ENCODE measurements at regions not wholly inside any gene's neighbourhood (a gene's known extent, or its start where the extent isn't known, plus 50 kb on each side); places are given as distances from the start of the nearest gene placed in this dataset.

DNA sequence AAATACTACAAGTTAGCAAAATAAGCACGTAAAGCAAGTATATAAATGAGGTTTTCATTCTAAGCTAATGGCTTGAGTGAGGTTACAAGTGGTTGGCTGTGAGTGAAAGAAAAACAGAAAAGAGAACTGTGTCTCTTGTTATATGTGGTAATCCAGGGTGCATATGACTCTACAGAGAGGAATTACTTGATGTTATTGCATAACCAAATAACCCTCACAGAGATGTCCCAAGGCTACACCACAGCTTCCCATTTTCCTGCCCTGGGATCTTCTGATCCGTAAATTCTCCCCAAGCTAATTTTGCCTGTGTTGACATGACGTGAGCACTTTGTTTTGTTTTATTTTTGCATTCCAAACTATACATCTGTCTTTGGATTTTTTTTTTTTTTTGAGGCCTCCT is 470.0 kb upstream of the INTU start:
- DNase-seq (ENCODE audit: low spot score) (no peak), ATAC-seq (peak; percentile 98)
- intact Hi-C loops (cut with DNase I), result no loop called here

DNA sequence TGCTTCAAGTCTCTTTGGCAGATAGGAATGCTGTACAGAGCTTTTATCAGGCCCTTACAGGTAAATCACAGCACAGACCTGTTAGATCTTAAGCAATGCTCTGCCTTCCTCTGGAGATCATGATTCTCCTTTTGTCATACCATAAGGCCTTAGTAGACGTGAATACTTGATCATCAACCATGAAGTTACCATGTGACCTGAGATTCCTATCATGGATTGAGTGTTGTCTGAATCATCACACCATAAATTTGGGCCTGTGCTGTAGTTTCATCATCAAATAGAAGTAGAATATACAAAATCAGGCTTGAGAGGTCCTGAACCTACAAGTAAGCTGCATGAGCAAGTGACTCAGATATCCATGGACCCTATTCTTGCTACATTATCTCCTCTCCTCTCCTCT is 466.8 kb upstream of the INTU start:
- intact Hi-C loops (cut with DNase I), result no loop called here
- no peak for DNase-seq (ENCODE audit: low spot score)

DNA sequence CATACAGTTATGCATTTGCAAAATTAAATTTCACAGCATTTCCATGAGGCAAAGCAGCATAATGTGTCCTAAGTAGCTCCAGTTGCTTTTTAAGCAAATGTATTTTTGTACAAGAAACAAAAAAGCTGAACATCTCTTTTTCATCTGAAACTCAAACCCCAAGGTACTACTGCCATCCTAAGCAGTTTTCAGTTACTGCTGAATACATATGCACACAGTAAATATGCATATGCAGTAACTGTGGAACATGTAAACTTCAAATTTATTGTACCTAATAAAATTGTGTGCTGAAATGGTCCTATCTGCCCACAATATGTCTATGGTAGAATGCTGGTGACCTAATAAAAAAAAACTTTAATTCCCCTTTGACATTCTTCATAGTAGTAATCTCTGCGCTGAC is 458.6 kb upstream of the INTU start:
- ATAC-seq, result no peak
- DNase-seq (ENCODE audit: low spot score), result no peak

More for the DNA sequence above, 466.8 kb upstream of the INTU start:
- no peak for ATAC-seq

DNA sequence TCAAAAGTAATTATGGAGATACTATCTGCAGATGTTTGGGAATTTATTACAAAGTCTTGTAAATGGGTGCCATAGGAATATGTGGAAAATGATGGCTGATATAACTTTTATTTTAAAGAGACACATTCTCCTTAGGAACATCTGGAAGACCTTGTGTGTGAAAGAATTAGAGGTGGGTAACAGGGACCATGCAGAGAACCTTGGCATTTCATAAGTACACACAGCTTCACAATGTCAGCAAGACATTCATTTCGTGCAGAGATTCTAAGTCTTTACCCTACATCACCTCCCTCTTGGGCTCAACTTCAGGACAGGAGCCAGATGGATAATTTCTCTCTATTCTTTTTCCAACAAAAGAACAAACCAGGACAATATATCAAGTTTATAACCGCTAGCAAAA is 458.1 kb upstream of the INTU start:
- no peak for DNase-seq (ENCODE audit: low spot score)
- intact Hi-C loops (cut with DNase I), result no loop called here
- ATAC-seq, result no peak

More for the DNA sequence above, 458.6 kb upstream of the INTU start:
- intact Hi-C loops (cut with DNase I), result no loop called here

DNA sequence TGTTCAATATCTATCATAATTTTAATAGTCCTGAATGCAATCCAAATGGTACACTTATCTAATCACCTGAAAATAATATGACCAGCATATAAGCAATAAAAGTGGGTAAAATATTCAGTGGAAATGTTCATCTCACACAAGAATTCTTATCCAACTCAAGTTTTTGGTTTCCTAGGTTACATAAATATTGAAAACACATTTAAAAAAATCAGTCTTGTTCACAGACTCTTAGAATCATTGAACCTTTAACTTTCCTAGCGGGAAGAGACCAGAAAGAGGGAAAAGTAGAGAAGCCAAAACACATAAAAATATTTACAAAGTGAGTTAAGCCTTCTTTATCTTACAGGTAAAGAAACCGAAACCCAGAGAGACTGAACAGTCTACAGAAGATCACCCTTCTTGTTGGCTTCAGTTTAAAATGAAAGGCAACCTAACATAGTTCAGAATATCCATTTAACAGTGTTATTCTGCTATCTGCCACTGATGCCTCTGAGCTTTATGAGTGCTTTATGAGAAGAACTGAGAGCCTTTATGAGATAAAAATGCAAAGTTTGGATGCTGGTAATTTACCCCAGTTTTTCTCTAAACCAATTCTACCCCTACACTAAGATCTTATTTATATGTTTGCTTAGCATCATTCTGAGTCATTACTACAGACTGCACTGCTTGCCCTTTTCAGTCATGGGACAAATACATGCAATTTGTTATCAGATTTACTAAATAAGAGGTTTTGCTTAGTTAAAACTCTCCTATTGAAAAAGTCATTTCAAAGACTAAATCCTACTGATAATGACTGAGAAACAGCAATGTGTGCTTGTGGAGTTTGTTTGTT is 453.3 kb upstream of the INTU start:
- no peak for DNase-seq (ENCODE audit: low spot score)
- intact Hi-C loops (cut with DNase I), result no loop called here
- no peak for ATAC-seq

DNA sequence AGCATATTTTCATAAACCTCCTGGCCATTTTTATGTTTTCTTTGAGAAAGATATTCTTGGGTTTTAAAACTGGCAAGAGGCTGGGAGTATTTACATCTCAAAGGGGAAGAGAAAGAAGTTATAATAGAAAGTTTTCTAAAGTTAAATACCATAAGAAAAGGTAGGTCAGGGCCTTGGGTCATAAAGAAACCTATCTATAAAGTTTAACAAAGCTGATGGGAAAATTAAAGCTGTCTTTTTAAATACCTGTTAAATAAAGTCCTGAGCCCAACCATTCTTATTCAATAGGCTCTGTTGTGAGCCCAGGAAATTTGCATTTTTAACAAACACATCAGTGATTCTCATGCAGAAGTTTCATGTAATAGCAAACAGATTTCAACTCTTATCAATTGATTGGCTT is 451.8 kb upstream of the INTU start:
- intact Hi-C loops (cut with DNase I), result no loop called here
- ATAC-seq (no peak), DNase-seq (ENCODE audit: low spot score) (no peak)

DNA sequence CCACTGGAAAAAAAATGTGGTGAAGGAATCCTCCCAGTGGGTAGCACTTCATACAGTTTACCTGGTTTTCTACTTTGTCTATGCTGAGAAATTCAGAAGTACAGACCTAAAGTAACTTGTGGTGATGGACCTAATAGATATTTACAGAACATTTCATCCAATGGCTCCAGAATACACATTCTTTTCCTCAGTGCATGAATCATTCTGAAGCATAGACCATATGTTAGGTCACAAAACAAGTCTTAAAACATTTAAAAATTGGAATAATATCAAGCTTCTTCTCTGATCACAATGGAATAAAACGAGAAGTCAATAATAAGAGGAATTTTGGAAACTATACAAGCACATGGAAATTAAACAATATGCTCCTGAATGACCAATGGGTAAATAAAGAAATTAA is 450.1 kb upstream of the INTU start:
- DNase-seq (ENCODE audit: low spot score) (no peak), ATAC-seq (no peak)
- intact Hi-C loops (cut with DNase I), result no loop called here

DNA sequence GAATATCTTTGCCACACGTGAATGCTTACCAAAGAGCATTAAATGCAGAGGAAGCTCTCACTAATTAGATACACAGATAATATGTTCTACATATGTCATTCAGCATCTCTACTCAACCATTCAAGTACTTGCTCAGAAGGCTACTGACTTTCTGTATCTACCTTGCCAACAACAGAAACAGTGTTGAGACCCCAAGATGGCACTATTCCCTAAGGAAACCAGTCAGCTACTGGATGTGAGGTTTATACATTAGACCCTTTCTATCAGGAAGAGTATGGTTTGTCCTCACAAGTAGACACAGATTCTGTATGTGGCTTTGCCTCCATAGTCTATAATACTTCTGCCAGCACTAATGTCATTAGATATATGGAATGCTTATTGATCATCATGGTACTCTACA is 443.9 kb upstream of the INTU start:
- DNase-seq (ENCODE audit: low spot score) (no peak), ATAC-seq (peak; percentile 45)
- intact Hi-C loops (cut with DNase I), result no loop called here

DNA sequence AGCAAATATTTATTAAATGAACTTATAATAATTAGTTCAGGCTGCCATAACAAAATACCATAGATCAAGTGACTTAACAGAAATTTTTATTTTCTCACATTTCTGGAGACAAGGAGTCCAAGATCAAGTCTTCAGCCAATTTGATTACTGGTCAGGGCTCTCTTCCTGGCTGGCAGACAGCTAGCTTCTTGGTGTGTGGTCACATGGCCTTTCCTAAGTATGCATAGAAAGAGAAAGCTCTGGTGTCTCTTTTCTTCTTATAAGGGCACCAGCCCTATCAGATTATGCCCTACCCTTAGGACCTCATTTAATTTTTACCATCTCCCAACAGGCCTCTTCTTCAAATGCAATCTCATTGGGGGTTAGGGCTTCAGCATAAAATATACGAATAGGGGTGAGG is 438.5 kb upstream of the INTU start:
- DNase-seq (ENCODE audit: low spot score), result no peak
- ATAC-seq, result no peak
- intact Hi-C loops (cut with DNase I), result no loop called here

DNA sequence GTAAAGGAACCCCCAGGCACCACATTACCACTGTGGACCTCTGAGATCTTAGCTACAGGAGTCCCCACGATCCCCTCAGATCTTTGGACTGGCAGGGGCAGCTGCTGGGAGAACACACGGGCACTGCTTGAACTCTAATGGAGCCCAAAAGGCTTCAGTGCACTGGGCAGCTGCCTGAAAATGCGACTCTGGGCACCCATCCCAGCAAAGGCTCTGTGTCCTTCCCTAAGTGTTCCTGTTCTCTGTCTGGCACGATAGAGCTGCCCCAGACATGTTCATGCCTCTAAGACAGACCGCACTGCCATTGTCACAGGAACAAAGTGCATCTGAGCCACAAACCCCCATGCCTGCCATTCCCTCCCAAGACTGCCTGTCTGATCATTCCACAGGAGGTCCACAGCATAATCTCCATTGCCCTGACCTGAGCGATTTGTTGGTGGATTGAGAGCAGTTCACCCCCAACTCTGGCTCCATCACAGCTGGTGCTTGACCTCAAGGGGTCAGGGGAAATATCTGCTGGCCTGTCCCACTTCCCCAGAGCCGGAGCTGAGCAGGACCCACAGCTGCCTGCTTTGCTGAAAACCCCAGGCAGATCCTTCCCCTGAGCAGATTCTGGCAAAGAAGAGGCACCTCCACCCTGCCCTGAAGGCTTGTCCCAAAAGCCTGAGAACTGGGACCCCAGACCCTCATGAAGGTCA is 436.0 kb upstream of the INTU start:
- intact Hi-C loops (cut with DNase I), result no loop called here
- ATAC-seq, result no peak
- DNase-seq (ENCODE audit: low spot score), result no peak

DNA sequence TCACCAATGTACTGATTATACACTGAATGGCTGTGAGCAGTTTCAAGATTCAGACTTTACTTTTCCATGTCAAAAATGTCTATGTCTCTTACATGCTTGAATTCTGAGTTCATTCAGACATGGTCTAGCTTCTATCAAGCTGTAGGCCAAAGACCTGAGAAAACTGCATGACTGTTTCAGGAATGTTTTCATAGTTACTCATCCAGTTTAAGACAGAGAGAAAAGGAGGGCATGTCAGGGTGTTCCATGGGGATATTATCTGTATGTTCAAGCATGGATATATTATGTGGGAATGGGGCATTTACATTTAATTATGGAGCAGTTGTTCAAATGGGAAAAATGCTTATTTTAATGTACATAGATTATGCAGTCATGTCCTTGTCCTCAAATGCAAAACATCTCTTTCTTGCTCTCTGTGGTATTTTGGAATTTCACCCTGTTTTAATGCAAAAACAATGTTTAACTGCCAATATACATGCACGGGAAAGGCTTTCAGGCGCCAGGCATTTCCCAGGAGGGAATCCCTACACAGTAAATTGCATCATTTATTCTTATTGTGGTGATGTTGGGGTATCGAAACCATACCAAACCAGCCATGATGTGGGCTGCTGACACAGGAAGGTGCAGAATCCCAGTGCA is 429.1 kb upstream of the INTU start:
- intact Hi-C loops (cut with DNase I), result no loop called here
- DNase-seq (ENCODE audit: low spot score), result no peak
- no peak for ATAC-seq

DNA sequence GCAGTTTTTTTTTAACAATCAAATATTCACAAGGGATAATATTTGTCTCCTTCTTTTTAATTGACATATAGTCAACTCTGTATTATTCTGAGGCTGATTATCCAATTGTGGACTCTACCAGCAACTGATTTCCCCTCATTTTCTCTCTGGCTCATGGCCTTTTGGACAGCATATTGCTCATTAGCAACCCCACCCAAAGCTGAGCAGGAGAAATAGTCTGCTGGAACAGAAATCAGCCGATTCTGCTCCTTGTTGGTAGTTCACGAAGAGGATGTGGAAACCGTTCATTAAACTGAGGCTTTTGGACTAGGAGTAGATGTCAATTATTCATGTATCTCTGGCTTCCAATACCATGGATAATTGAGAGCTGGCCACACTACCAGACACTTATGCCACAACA is 428.4 kb upstream of the INTU start:
- ATAC-seq (no peak), DNase-seq (ENCODE audit: low spot score) (no peak)
- intact Hi-C loops (cut with DNase I), result no loop called here

DNA sequence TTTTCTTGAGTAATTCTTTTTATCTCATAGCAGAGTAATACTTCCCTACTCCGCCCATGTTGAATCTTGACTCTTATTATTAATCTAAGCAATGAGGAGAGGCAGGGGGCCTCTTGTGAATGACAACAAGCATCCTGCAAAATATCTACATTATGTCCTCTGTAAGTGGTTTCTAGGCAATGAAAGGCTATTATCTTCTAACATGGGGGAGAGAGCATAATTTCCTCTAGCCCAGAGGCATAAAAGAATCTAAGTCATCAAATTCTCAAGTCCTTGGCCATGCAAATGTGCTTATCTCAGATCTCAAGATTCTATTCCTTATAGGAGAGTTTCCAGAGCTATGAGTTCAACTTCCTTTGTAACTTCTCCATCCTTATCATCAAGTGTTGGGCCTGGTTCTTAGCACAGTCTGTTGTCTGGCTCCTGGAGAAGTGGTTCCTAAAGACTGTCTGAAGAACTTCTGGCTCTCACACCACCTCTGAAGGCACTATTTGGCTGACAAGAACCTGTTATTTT is 423.1 kb upstream of the INTU start:
- intact Hi-C loops (cut with DNase I), result no loop called here
- DNase-seq (ENCODE audit: low spot score) (no peak), ATAC-seq (no peak)

DNA sequence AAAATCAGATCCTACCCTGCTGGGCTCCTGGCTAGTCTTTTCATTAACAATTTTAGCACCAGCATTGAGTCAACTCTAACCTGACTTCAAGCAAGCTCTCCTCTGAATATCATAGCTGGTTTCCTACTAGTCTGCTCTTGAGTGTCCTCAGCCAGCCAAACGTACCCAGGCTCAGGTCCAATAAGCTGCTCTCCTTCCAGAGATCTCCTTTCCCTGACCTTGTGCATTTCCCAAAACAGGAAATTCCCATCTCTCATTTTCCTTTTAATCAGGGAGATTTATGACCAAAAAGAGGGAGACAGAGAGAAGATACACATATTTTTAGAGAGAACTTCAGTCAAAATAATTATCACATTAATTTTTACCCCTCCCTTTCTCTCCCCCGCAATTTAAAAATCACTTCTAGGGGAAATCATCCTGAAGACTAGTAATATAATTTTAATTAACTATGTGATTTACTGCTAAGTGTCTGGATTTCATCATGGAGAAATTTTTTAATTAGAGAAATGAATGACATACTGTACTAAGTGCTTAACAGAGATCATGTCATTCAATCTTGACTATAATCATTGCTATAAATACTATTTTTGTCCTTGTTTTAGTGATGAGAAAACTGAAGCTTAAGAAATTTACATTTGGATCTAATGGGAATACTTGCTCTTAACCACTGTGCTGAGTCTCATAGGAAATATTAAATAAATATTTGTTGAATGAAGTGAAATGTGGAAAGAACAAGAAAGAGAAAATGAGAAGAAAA is 421.7 kb upstream of the INTU start:
- DNase-seq (ENCODE audit: low spot score) (no peak), ATAC-seq (peak; percentile 59)
- intact Hi-C loops (cut with DNase I), result no loop called here

DNA sequence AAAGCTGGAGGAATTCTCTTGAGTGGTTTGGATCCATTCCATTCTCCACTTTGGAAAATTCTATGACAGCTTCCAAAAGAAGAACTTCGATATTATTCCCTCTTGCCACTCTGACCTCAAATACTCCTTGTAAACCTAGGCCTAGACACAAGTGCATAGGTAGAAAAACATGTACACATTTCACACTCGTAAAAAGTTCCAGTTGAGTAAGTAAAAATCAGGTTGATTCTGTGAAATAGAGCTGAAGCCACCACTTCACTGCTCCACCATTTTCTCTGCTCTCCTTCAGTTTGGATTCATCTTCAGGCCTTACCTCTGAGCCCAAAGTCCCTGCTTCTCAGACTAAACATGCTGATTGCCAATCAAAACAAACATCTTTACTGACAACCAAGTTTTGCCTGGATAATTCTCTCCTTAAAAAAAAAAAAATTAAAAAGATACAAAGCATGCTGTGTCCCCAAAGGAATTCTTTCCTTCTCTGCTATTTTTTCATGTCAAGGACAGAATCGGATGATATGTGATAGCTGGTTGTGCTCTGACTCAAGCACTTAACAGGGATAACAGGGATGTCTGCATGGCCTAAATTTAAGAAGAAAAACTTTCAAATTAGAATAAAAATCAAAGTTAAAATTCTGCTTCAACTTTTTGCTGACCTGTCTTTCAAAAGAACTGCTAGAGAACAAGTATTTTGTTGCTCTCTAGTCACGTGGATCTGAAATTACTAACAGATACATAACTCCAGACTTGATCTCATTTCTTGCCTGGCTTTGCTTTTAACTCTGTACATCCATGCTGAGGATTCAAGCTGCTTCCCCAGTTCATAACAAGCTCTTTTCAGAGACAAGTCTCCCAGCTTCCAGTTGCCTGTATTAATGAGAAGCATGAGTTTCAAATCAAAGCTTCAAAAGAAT is 420.9 kb upstream of the INTU start:
- DNase-seq (ENCODE audit: low spot score) (no peak), ATAC-seq (peak; percentile 72)
- intact Hi-C loops (cut with DNase I), result no loop called here

DNA sequence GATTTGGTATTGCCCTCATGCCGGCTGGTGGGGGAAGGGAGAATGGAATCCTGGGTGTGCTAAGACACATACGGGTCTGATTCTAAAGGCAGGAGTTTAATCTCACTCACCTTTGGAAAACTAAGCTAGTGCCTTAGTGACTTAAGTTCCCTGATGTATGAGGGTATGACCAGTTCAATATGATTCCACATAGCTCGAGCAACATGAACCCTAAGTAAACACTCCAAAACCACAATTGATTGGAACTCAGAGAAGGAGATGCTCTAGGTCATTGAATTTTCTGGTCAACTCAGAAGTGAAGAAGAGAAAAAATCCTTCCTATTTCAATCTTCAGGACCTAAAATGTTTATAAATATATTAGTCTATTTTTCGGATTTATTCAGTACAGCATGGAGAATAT is 420.1 kb upstream of the INTU start:
- DNase-seq (ENCODE audit: low spot score) (no peak), ATAC-seq (peak; percentile 23)
- intact Hi-C loops (cut with DNase I), result no loop called here

DNA sequence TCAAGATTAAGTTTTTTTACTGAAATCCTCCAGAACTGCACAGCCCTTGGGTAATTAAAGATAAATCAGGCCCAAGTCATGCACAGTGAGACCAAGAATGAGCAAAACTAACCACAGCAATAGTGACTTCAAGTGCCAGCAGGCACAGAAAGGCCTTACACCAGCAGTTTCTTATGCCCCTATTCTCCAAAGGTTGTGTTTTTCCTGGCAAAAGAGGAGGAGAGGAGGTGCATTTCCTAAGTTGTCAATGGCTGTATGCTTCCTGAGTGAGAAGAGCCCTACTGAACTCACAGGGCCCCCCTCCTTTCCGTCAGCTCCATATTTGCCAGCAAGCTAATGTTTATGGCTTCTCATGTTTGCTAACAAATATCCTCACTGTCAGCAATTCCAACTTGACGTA is 418.7 kb upstream of the INTU start:
- DNase-seq (ENCODE audit: low spot score), result no peak
- peak; percentile 88 for ATAC-seq
- intact Hi-C loops (cut with DNase I), result no loop called here

DNA sequence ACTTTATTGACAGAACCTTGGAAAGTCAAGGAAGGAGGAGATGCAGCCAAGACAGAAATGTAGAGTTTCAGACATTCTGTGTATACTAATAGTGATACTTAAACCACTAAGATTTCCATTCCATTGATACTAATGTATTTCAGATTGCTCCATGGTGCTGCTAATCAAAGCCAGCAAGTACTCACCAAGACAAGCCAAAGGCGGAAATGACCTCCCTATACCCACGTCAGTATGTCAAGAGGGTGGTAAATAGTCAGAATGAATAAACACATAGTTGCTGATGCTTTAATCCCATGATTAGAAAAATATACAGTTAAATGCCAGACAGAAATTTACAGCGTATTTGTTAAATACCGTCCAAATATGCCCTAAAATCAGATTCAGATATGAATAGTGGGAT is 417.8 kb upstream of the INTU start:
- DNase-seq (ENCODE audit: low spot score) (no peak), ATAC-seq (no peak)
- intact Hi-C loops (cut with DNase I), result no loop called here

All from sciatic nerve (tissue), 2 donors.